Midbrain (tissue), 1 donor: ENCODE measurements at regions not wholly inside any gene's neighbourhood (a gene's known extent, or its start where the extent isn't known, plus 50 kb on each side); places are given as distances from the start of the nearest gene placed in this dataset.

Source experiments
- DNase-seq: peaks from one replicate; lab custom pipeline; 2025; lab: John Stamatoyannopoulos, UW

GRCh38 chr11:131052367-131052766, 136.1 kb upstream of the SNX19 start:
- no peak for DNase-seq

- no peak for DNase-seq
These were observed 139.8 kb upstream of the SNX19 start for GRCh38 chr11:131056036-131056435.

GRCh38 chr11:131063638-131064037, 147.4 kb upstream of the SNX19 start:
- DNase-seq: no peak

GRCh38 chr11:131064373-131064991, 148.2 kb upstream of the SNX19 start:
- peak; percentile 71 for DNase-seq

GRCh38 chr11:131065435-131066413, 149.4 kb upstream of the SNX19 start:
- DNase-seq: no peak

- DNase-seq: no peak
These were observed 150.3 kb upstream of the SNX19 start for GRCh38 chr11:131066551-131066950.

GRCh38 chr11:131070365-131070764, 154.1 kb upstream of the SNX19 start:
- DNase-seq: no peak

GRCh38 chr11:131073167-131073566, 156.9 kb upstream of the SNX19 start:
- DNase-seq: no peak

- no peak for DNase-seq
These were observed 158.3 kb upstream of the SNX19 start for GRCh38 chr11:131074573-131074972.

- no peak for DNase-seq
These were observed 161.1 kb upstream of the SNX19 start for GRCh38 chr11:131077340-131077739.

- no peak for DNase-seq
These were observed 162.8 kb upstream of the SNX19 start for GRCh38 chr11:131079036-131079435.

GRCh38 chr11:131089727-131090245, 173.5 kb upstream of the SNX19 start:
- DNase-seq: no peak

GRCh38 chr11:131092469-131092868, 176.2 kb upstream of the SNX19 start:
- DNase-seq: no peak

GRCh38 chr11:131094827-131095226, 178.5 kb upstream of the SNX19 start:
- no peak for DNase-seq

GRCh38 chr11:131095511-131096185, 179.4 kb upstream of the SNX19 start:
- no peak for DNase-seq

- no peak for DNase-seq
These were observed 182.7 kb upstream of the SNX19 start for GRCh38 chr11:131099013-131099412.

- DNase-seq: peak; percentile 3
These were observed 183.5 kb upstream of the SNX19 start for GRCh38 chr11:131099746-131100145.

GRCh38 chr11:131108760-131109159, 192.5 kb upstream of the SNX19 start:
- no peak for DNase-seq

- no peak for DNase-seq
These were observed 193.0 kb upstream of the SNX19 start for GRCh38 chr11:131109257-131109656.

GRCh38 chr11:131109790-131110189, 193.5 kb upstream of the SNX19 start:
- DNase-seq: no peak

- no peak for DNase-seq
These were observed 195.5 kb upstream of the SNX19 start for GRCh38 chr11:131111775-131112174.

GRCh38 chr11:131118247-131118646, 202.0 kb upstream of the SNX19 start:
- DNase-seq: no peak
